NCI-H1930 (cell line): ENCODE measurements at regions not wholly inside any gene's neighbourhood (a gene's known extent, or its start where the extent isn't known, plus 50 kb on each side); places are given as distances from the start of the nearest gene placed in this dataset.

Experiments used
- DNase-seq, 2 experiments: peaks; one replicate each; lab custom pipeline; 2025; lab: John Stamatoyannopoulos, UW

DNA sequence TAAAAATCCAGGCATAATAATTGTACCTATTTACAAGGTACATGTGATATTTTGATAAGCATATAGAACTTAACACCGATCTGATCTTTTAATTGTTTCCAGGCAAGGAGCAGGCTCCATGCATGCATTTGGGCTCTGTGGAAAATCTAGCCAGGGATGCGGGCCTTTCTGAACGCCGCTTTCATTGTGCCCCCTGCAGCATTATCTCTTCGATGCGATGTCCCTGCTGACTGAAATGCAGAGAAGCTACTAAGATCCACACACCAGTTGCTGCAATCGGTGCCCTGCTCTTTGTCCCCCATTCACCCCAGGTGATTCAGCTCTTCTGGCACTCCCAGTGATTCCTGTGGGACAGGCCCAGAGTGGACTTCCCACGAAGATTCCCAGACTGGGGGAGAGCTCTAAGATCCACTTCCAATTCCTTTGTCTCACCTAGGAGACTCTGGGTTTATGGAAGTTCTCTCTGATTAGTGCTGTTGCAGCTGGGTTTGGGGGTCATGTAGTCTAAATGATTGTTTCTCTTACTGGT, 254.3 kb upstream of the AGA start:
- DNase-seq = no peak

DNA sequence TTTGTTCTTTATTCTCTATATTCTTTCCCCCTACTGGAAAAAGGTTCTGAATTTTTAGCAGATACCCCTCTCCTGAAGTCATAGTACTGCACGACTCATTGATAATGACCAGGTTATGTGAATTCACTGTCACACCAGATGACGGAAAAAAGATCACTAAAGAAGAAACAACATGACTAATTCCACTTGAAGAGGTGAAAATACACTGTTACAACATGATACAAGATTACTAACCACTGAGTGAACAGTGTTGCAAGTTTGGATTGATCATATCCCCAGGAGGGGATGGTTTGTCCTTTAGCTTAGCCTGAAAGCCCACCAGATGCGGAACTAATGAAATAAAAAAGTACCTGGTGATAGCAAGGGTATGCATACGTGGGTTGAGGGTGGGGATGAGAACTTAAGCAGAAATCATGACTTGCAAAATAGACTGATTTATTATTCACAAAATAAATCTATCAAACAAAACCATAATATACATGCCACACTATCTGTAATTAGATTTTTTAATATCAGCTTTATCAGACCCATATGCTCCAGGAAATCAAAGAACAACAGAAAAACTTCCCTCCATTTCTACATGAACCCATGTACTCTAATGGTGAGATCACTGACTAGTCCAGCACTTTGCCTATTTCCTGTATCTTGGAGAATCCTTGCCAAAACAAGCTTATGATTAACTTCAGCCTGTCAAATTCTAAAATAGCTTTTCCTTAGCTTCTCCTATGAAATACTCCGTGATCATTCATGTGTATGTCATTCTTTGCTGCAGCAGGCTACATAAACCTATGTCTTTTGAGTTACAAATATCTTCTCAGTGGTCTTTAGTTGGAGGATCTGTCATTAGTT, 257.4 kb upstream of the AGA start:
- no peak for DNase-seq

- no peak for DNase-seq
These were observed 264.7 kb upstream of the AGA start for GRCh38 chr4:177706916-177707315.

DNA sequence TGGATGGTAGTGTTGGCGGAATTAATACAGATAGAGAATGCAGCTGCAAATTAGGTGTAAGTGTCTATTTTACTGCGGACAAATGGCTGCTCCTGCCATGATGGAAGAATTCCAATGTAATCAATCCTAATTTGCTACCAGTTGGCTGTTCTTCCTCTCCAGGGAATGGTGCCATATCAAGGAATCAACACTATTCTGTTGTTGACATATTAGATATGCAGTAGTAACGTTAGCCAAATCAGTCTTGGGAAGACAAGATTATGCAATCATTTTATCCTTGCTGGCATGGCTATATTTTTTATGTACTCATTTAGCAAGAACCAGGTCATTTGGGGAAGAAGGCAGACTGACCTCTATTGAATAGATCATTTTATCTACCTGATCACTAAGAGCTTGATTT, 271.2 kb upstream of the AGA start:
- no peak for DNase-seq

DNA sequence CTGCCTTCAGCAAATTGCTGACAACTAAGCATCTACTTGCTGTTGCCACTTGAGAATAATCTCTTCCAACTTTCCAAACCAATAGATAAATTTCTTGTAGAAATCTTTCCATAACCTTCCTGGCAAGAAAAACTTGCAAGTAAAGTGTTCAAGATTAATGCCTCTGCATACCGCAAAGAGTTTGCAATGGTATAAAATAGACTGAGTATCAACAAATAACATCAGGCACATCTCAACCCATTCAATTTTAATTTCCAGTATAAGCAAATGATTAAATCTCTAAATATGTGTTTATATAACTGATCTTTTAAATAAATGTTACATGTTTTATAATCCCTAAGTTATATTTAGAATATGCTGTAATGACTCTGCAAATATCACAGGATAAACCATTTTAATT, 275.2 kb upstream of the AGA start:
- no peak for DNase-seq

DNA sequence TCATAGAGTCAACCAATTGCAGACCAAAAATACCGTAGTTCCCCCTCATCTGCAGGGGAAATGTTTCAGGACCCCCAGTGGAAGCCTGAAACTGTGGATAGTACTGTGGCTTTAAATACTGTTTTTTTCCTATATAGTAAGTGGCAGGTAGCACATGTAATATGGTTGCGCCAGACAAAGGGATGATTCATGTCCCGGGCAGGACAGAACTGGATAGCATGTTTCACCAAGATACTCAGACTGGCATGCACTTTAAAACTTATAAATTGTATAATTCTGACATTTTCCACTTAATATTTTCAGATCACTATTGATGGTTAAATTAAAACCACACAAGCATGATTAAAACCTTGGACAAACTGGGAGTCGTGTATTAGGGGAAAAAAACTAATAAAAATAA, 276.3 kb upstream of the AGA start:
- no peak for DNase-seq

DNA sequence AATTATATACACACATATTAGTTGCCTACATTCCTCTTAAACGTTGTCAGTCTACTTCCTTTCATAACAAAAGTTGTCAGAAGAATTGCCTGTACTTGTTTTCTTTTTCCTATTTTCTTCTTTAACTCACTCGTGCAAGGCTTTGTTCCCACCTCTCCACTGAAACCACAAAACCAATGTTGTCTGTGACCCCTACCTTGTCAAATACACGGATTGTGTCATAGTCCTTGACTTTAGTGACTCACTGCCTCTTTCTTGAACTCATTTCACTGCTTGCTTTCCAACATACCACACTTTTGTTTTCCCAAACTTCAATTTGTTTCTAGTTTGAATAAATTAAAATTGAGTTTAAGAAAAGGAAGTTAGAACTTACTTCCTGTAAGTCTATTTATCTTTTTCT, 283.9 kb upstream of the AGA start:
- no peak for DNase-seq

GRCh38 chr4:177728361-177729152, 286.3 kb upstream of the AGA start:
- DNase-seq = no peak

DNA sequence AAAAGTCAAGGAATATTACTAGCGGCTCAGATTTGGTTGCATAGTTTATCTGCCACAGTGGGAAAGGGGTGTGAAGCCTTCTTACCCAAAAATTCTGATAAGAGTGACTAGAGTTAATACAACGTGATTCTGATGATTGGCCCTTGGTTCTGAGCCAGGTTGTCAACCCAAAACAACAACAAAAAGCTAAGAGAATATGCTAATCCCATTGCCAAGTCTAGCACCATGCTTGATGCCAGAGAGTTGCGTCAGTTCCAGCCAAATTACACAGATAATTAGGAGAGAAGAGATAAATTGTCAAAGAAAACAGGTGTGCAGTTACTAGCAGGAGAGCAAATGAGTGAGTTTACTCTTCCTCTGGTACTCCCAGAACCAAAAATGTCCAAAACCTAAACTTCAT, 287.4 kb upstream of the AGA start:
- no peak for DNase-seq

GRCh38 chr4:177737387-177737940, 295.2 kb upstream of the AGA start:
- no peak for DNase-seq

DNA sequence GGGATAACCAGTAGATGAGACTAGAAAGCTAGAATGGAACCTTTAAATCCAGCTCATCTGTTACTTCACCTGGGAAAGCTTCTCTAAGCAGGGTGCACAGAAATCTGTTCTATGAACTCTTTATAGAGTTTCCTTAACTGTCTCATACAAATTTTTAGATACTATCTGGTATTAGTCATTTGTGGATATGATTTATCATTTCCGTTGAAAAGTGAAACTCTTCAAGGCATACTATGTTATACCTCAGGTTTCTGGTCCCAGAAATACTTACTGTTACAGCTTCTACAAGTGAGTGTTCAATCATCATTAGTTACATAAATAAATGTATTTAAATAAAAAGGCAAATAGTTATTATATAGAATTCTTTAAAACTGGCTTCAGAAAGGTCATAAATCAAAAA, 298.3 kb upstream of the AGA start:
- DNase-seq = no peak

DNA sequence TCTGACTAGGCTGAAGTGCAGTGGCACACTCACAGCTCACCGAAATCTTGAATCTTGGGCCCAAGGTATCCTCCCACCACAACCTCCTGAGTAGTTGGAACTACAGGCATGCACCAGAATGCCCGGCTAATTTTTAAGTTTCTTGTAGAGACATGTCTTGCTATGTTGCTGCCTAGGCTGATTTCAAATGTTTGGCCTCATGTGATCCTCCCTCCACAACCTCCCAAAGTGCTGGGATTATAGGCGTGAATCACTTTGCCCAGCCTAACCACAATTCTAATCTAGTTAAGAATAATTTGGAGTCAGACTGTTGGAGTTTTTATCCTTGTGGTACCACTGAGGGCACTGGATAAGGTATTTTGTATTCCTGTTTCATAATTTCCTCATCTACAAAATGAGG, 317.5 kb upstream of the AGA start:
- no peak for DNase-seq

DNA sequence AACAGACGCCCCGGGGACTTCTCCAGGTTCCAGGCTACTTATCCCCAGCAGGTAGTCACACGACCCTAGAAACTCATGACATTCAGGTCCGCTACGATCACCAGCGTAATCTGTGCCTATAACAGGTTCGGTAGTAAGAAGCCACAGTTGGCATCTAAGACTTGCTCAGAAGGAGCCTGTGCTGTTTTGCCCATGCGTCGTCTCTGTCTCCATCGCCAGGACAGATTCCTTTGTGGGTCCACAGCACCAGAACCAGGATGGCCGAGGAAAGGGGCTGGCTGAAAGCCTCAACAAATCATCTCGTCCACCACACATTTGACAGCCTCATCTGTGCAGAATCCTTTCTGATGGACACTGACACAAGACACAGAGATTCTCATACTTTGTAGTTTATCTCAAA, 319.5 kb upstream of the AGA start:
- DNase-seq = no peak

- DNase-seq = no peak
These were observed 326.9 kb upstream of the AGA start for GRCh38 chr4:177769155-177769554.

- DNase-seq = no peak
These were observed 328.5 kb upstream of the AGA start for GRCh38 chr4:177770776-177771175.

- no peak for DNase-seq
These were observed 329.4 kb upstream of the AGA start for GRCh38 chr4:177771645-177772044.

- DNase-seq = no peak
These were observed 336.4 kb upstream of the AGA start for GRCh38 chr4:177778623-177779022.

- no peak for DNase-seq
These were observed 342.8 kb upstream of the AGA start for GRCh38 chr4:177785000-177785399.

DNA sequence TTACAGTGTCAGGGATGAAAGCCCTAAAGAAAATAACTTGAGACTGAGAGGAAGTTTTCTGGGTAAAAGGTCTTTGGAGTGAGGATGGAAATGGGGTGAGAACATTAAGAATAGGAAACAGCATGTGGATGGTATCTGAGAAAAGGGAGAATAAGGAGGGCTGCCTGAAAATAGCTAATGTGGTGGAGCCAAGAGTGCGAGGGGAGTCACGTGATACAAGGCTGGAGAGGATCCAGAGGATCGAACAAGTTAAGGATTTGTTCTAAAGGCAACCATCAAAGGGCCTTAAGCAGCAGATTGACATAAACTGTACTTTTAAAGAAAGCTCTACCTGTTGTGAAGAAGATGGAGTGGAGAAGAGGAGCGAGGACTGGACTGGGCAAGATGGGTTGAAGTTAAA, 347.4 kb upstream of the AGA start:
- no peak for DNase-seq

DNA sequence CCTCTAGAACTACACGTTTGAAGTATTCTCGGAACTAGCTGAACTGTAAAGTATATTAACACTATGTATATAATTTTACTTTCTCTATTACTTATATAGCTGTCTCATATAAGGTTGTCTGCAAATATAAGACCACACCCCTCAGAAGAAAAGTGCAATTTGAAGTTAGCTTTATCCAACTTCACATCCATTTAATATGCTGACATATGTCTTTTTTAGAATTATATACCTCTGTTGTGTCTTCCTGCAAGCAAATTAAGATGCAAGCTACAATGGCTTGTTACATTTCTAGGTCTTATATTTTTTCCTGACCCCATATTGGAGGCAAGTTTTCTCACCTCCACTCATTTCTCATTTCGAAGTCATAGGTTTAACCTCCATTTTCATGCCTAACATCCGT, 349.0 kb upstream of the AGA start:
- no peak for DNase-seq

DNA sequence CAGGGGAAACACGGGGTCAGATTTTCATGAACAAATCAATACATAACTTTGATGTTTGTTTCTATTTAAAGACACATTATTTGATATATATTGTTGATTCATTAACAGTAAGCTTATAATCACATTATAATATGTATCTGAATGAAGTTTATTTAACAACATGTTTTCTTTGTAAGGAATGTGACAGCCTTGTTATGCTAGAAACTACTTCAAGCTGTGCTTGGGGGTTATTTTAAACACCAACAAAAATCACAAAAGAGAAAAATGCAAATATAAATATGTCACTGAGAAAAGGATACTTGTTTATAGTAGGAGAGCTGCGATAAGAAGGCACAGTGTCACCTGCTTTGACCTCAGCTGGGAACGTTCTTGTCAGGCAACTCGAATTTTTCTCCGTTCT, 354.6 kb upstream of the AGA start:
- no peak for DNase-seq

- no peak for DNase-seq
These were observed 355.9 kb upstream of the AGA start for GRCh38 chr4:177798161-177798560.

DNA sequence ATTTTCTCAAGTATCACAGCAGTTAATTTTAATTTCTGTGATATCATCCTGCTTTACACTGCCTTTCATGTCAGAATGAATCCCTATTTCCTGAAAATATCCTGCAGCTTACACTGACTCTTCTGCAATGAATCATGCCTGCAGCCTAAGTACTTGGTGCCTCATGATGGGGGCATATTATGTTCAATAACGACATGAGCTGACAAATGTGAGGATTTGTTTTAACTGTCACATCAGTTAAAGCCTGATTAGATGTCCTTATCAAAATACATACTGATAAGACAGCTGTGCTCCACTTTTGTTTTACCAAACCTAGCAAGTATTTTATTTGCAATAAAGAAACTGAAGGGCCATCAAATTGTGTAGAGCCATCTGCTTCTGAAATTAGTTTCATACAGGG, 359.9 kb upstream of the AGA start:
- no peak for DNase-seq
